Natural killer cell (primary cell): ENCODE measurements at regions not wholly inside any gene's neighbourhood (a gene's known extent, or its start where the extent isn't known, plus 50 kb on each side); places are given as distances from the start of the nearest gene placed in this dataset.
"Not testable (repeated sequence)": the region's sequence is repeated elsewhere in the genome, so short reads cannot be mapped to it uniquely, and the experiment has no call there.

Experiments used
- ATAC-seq, 3 donors: fragments of 150-1000 bp in 2 of 3; fragments of 200-7000 bp in 1 of 3; cut with Tn5 transposase; 1 replicate in 1 of 3; 2 replicates in 2 of 3; pipeline ENCODE4 v1.10.0; 2021; ENCODE audit warnings: mild to moderate bottlenecking in 2 of 3, moderate library complexity in 2 of 3
- DNase-seq, 2 donors: peaks; one replicate each; pipeline versions ENCODE4 v3.0.0 to v3.0.0-alpha.2; 2013 to 2021; ENCODE audit warnings: mixed read lengths in 1 of 2
- H3K27ac ChIP-seq: one replicate; pipeline ENCODE4 v1.5.1; 2013; ENCODE audit warnings: mild to moderate bottlenecking, low read length
- H3K27me3 ChIP-seq: one replicate; pipeline ENCODE4 v1.6.1; 2013; ENCODE audit warnings: low read length; ENCODE audit not compliant: control insufficient read depth, insufficient read depth
- H3K36me3 ChIP-seq: one replicate; pipeline ENCODE4 v1.6.1; 2013; ENCODE audit warnings: low read length; ENCODE audit not compliant: control insufficient read depth, insufficient read depth
- H3K4me1 ChIP-seq: one replicate; pipeline ENCODE4 v1.6.1; 2013; ENCODE audit warnings: low read length; ENCODE audit not compliant: control insufficient read depth, insufficient read depth
- H3K4me3 ChIP-seq: one replicate; pipeline ENCODE4 v1.5.1; 2013; ENCODE audit warnings: low read length
- H3K9me3 ChIP-seq: one replicate; pipeline ENCODE4 v1.6.1; 2013; ENCODE audit warnings: low read length; ENCODE audit not compliant: control insufficient read depth, insufficient read depth
- H3K27ac Mint-ChIP-seq, 2 donors: one replicate each; pipeline ENCODE4 v1.8.0; 2022; ENCODE audit warnings: mild to moderate bottlenecking in 2 of 2, mixed read lengths in 2 of 2, moderate library complexity in 1 of 2
- H3K27me3 Mint-ChIP-seq, 2 donors: one replicate each; pipeline ENCODE4 v1.8.0; 2022; ENCODE audit warnings: low read depth in 2 of 2, mixed read lengths in 2 of 2
- H3K36me3 Mint-ChIP-seq: one replicate; pipeline ENCODE4 v1.8.0; 2022; ENCODE audit warnings: mixed read lengths
- H3K4me1 Mint-ChIP-seq, 2 donors: one replicate each; pipeline ENCODE4 v1.8.0; 2022; ENCODE audit warnings: mixed read lengths in 2 of 2
- H3K4me3 Mint-ChIP-seq: one replicate; pipeline ENCODE4 v1.8.0; 2022; ENCODE audit warnings: mild to moderate bottlenecking, moderate library complexity, mixed read lengths
- H3K9me3 Mint-ChIP-seq, 2 donors: one replicate each; pipeline ENCODE4 v1.8.0; 2022; ENCODE audit warnings: mixed read lengths in 2 of 2
- WGBS: methylation state at CpG from one replicate; pipeline ENCODE4 v1.1.7; 2013; ENCODE audit warnings: missing lambda C conversion rate; ENCODE audit not compliant: insufficient coverage; 5-methylcytosine and 5-hydroxymethylcytosine counted together
- intact Hi-C: fragments of 100-400 bp; cut with micrococcal nuclease; formaldehyde crosslinking; loops from one replicate; pipeline ENCODE4 v1.14.2; 2022
- TF ChIP-seq, protein P1 (sequence below): fragments of 200-600 bp; IDR thresholded peaks from one replicate; pipeline ENCODE4 v1.8.0; 2022; ENCODE audit warnings: antibody characterized with exemption

- Histone ChIP-seq H3K27me3 (no peaks in the 10 kb centered on the region), H3K4me3 (no peak overlapping the region), H3K9me3 (no peaks in the 10 kb centered on the region), H3K27ac (no peak overlapping the region), H3K36me3 (no peaks in the 10 kb centered on the region), H3K4me1 (no peaks in the 10 kb centered on the region)
- no peak overlapping the region for H3K27ac Mint-ChIP-seq
- H3K4me3 Mint-ChIP-seq: no peak overlapping the region
- H3K27me3 Mint-ChIP-seq: no peaks in the 10 kb centered on the region
- no peak for DNase-seq
- intact Hi-C loops: no loop called here
- TF ChIP-seq, protein P1, sequence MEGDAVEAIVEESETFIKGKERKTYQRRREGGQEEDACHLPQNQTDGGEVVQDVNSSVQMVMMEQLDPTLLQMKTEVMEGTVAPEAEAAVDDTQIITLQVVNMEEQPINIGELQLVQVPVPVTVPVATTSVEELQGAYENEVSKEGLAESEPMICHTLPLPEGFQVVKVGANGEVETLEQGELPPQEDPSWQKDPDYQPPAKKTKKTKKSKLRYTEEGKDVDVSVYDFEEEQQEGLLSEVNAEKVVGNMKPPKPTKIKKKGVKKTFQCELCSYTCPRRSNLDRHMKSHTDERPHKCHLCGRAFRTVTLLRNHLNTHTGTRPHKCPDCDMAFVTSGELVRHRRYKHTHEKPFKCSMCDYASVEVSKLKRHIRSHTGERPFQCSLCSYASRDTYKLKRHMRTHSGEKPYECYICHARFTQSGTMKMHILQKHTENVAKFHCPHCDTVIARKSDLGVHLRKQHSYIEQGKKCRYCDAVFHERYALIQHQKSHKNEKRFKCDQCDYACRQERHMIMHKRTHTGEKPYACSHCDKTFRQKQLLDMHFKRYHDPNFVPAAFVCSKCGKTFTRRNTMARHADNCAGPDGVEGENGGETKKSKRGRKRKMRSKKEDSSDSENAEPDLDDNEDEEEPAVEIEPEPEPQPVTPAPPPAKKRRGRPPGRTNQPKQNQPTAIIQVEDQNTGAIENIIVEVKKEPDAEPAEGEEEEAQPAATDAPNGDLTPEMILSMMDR: no peak
- H3K36me3 Mint-ChIP-seq: no peaks in the 10 kb centered on the region
- no peak for ATAC-seq
- H3K4me1 Mint-ChIP-seq: no peaks in the 10 kb centered on the region
- H3K9me3 Mint-ChIP-seq: no peaks in the 10 kb centered on the region
- WGBS: 86% methylated on average over 9 of the region's 9 CpGs
These were observed 336.7 kb upstream of the FRG2C start for GRCh38 chr3:75327453-75327852.

DNA sequence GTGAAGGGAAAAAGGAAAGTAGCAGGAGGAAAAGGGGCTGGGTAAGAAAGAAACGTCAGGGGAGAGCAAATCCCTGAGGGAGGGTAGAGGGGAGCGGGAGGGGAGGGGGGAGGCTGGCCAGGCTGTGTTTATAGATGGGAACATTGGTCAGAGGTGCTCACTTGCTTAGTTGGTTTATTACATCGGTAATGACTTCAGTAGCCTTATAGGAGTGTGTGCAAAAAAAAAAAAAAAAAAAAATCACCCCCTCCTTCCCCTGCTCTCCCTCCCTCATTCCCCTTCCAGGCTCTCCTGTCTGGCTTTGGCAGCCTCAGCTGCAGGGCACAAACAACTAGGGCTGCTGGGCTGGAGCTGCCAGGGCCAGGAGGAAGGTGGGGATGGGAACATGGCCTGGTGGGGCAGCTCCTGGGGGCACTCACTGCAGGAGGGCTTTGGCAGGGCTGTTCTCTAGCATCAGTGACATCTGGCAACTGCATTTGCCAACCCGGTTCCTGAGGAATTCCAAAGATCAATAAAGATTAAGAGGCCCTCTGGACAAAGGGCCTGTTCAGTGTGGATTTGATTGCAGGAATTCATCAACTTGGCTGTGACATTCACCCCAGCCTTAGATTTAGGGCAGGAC is 334.5 kb upstream of the FRG2C start:
- no peak overlapping the region for H3K4me3 Mint-ChIP-seq

DNA sequence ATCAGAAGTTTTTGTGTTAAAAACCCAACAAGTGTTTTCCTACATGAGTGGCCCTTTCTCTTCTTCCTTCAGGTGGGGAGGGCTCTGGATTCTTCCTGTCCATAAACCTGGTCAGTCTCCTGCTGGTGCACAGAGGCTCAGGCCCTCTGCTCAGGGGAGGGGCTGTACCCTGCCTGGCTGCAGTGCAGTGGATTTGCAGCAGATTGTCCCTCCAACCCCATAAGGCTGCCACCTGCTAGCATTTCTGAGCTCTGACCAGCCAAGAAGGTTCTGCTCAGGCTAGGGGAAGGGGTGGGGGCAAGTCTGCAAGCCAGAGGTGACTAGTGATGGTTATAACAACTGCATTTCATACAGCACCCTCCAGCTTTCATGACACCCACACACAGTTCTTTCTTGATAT is 333.7 kb upstream of the FRG2C start:
- H3K36me3 ChIP-seq, H3K4me3 Mint-ChIP-seq, H3K27me3 Mint-ChIP-seq, H3K27ac Mint-ChIP-seq, H3K4me1 Mint-ChIP-seq, H3K27ac ChIP-seq, DNase-seq, H3K9me3 ChIP-seq, H3K36me3 Mint-ChIP-seq, ATAC-seq, H3K9me3 Mint-ChIP-seq, H3K4me3 ChIP-seq, intact Hi-C loops, H3K4me1 ChIP-seq, H3K27me3 ChIP-seq: not testable (repeated sequence)

More for the DNA sequence above, 334.5 kb upstream of the FRG2C start:
- H3K4me3 ChIP-seq: no peak overlapping the region
- TF ChIP-seq, protein P1: no peak
- no peaks in the 10 kb centered on the region for H3K4me1 ChIP-seq
- Mint-ChIP-seq H3K9me3 (no peaks in the 10 kb centered on the region), H3K27ac (no peak overlapping the region), H3K36me3 (no peaks in the 10 kb centered on the region), H3K4me1 (no peaks in the 10 kb centered on the region), H3K27me3 (no peaks in the 10 kb centered on the region)
- ATAC-seq (no peak), DNase-seq (no peak)
- H3K9me3 ChIP-seq: no peaks in the 10 kb centered on the region
- no peak overlapping the region for H3K27ac ChIP-seq
- no peaks in the 10 kb centered on the region for H3K27me3 ChIP-seq
- intact Hi-C loops: no loop called here
- no peaks in the 10 kb centered on the region for H3K36me3 ChIP-seq
- 73% methylated on average over 3 of the region's 4 CpGs for WGBS

DNA sequence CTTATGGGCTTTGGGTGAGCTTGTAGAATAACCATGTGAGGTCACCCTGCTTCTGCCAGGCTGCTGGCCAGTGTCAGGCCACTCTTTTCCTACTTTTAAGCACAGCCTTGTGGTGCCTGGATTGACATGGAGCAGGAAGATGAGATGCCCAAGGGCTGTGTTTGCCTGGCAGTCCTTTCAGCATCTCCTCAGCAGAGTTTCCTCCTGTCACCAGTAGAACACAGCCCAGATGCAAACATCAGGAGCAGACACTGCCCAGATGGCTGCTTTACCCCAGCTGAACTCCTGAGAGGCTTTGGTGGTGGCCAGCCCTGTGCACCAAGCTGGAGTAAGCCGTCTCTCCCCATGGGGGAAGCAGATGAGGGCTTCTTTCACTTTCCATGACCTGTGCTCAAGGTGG is 332.0 kb upstream of the FRG2C start:
- H3K4me3 Mint-ChIP-seq, H3K4me3 ChIP-seq, DNase-seq, H3K27me3 Mint-ChIP-seq, H3K36me3 ChIP-seq, H3K27me3 ChIP-seq, H3K4me1 ChIP-seq, H3K27ac Mint-ChIP-seq, H3K4me1 Mint-ChIP-seq, ATAC-seq, H3K27ac ChIP-seq, H3K9me3 ChIP-seq, H3K36me3 Mint-ChIP-seq, intact Hi-C loops, H3K9me3 Mint-ChIP-seq: not testable (repeated sequence)
- WGBS: 100% methylated on average over 1 of the region's 1 CpG
